ENCODE measurements at regions not wholly inside any gene's neighbourhood (a gene's known extent, or its start where the extent isn't known, plus 50 kb on each side); places are given as distances from the start of the nearest gene placed in this dataset.

GRCh38 chr11:39078465-39078864, 2381.0 kb downstream of the LRRC4C start:
- no peak for TF ChIP-seq CTCF (IDR thresholded peaks at IDR 0.05)
- no peak for DNase-seq (ENCODE audit: low spot score)

GRCh38 chr11:39037611-39038010, 2421.8 kb downstream of the LRRC4C start:
- Histone ChIP-seq H3K4me3 (no peak overlapping the region), H3K27ac (no peak overlapping the region)
- TF ChIP-seq CTCF (IDR thresholded peaks at IDR 0.05) = no peak
- no peak for DNase-seq (ENCODE audit: low spot score)

More at GRCh38 chr11:39078465-39078864, 2381.0 kb downstream of the LRRC4C start:
- no peak overlapping the region for H3K4me3 ChIP-seq
- no peak overlapping the region for H3K27ac ChIP-seq

- Histone ChIP-seq H3K27ac (no peak overlapping the region), H3K4me3 (no peak overlapping the region)
- no peak for DNase-seq (ENCODE audit: low spot score)
- no peak for TF ChIP-seq CTCF (IDR thresholded peaks at IDR 0.05)
These were observed 2423.4 kb downstream of the LRRC4C start for GRCh38 chr11:39036021-39036420.

- no peak for DNase-seq (ENCODE audit: low spot score)
- H3K27ac ChIP-seq = no peak overlapping the region
- TF ChIP-seq CTCF (IDR thresholded peaks at IDR 0.05) = no peak
- no peak overlapping the region for H3K4me3 ChIP-seq
These were observed 2423.5 kb upstream of the RAG2 start for GRCh38 chr11:39021539-39021938.

GRCh38 chr11:39011797-39012196, 2413.8 kb upstream of the RAG2 start:
- DNase-seq (ENCODE audit: low spot score) = no peak
- H3K4me3 ChIP-seq = no peak overlapping the region
- H3K27ac ChIP-seq = no peak overlapping the region
- TF ChIP-seq CTCF (IDR thresholded peaks at IDR 0.05) = no peak

- no peak overlapping the region for H3K27ac ChIP-seq
- H3K4me3 ChIP-seq = no peak overlapping the region
- no peak for TF ChIP-seq CTCF (IDR thresholded peaks at IDR 0.05)
- no peak for DNase-seq (ENCODE audit: low spot score)
These were observed 2392.8 kb upstream of the RAG2 start for GRCh38 chr11:38990841-38991240.

- no peak for TF ChIP-seq CTCF (IDR thresholded peaks at IDR 0.05)
- Histone ChIP-seq H3K27ac (no peak overlapping the region), H3K4me3 (no peak overlapping the region)
- no peak for DNase-seq (ENCODE audit: low spot score)
These were observed 2392.1 kb upstream of the RAG2 start for GRCh38 chr11:38990139-38990538.

All from coronary artery (tissue), 2 donors.